Fibroblast of the aortic adventitia (primary cell): ENCODE measurements at regions not wholly inside any gene's neighbourhood (a gene's known extent, or its start where the extent isn't known, plus 50 kb on each side); places are given as distances from the start of the nearest gene placed in this dataset.

Experiments used
- DNase-seq: peaks from one replicate; pipeline ENCODE4 v3.0.0-alpha.2; 2010; ENCODE audit warnings: low read depth
- H3K4me3 ChIP-seq: 2 replicates; pipeline ENCODE4 v1.5.1; 2011; ENCODE audit warnings: low read depth, mild to moderate bottlenecking, control low read depth, low read length, moderate library complexity
- CTCF ChIP-seq: IDR thresholded peaks from 2 replicates; pipeline ENCODE4 v1.5.1; 2011; ENCODE audit warnings: mild to moderate bottlenecking, low read length, control low read depth, inconsistent platforms; ENCODE audit not compliant: insufficient read depth

GRCh38 chr10:65805511-65805910 is 1120.3 kb upstream of the LRRTM3 start:
- H3K4me3 ChIP-seq = no peak overlapping the region
- DNase-seq = no peak
- no peak for TF ChIP-seq CTCF

GRCh38 chr10:65805993-65806392 is 1119.8 kb upstream of the LRRTM3 start:
- no peak for TF ChIP-seq CTCF
- no peak for DNase-seq
- H3K4me3 ChIP-seq = no peak overlapping the region

- TF ChIP-seq CTCF = no peak
- no peak for DNase-seq
- H3K4me3 ChIP-seq = no peak overlapping the region
Observed at GRCh38 chr10:65808687-65809333, 1117.0 kb upstream of the LRRTM3 start.

GRCh38 chr10:65811931-65812525 is 1113.8 kb upstream of the LRRTM3 start:
- no peak for TF ChIP-seq CTCF
- no peak for DNase-seq
- H3K4me3 ChIP-seq = no peak overlapping the region

GRCh38 chr10:65816536-65816935 is 1109.3 kb upstream of the LRRTM3 start:
- H3K4me3 ChIP-seq = no peak overlapping the region
- DNase-seq = no peak
- TF ChIP-seq CTCF = no peak

- no peak for TF ChIP-seq CTCF
- H3K4me3 ChIP-seq = no peak overlapping the region
- DNase-seq = no peak
Observed at GRCh38 chr10:65818990-65819389, 1106.8 kb upstream of the LRRTM3 start.

- TF ChIP-seq CTCF = no peak
- H3K4me3 ChIP-seq = no peak overlapping the region
- DNase-seq = no peak
Observed at GRCh38 chr10:65827359-65827758, 1098.5 kb upstream of the LRRTM3 start.
